Natural killer cell (primary cell): ENCODE measurements at regions not wholly inside any gene's neighbourhood (a gene's known extent, or its start where the extent isn't known, plus 50 kb on each side); places are given as distances from the start of the nearest gene placed in this dataset.

ENCODE experiments used
- ATAC-seq, 3 donors: fragments of 150-1000 bp in 2 of 3; fragments of 200-7000 bp in 1 of 3; cut with Tn5 transposase; 1 replicate in 1 of 3; 2 replicates in 2 of 3; pipeline ENCODE4 v1.10.0; 2021; ENCODE audit warnings: mild to moderate bottlenecking in 2 of 3, moderate library complexity in 2 of 3
- DNase-seq, 2 donors: peaks; one replicate each; pipeline versions ENCODE4 v3.0.0 to v3.0.0-alpha.2; 2013 to 2021; ENCODE audit warnings: mixed read lengths in 1 of 2
- H3K27ac ChIP-seq: one replicate; pipeline ENCODE4 v1.5.1; 2013; ENCODE audit warnings: mild to moderate bottlenecking, low read length
- H3K27me3 ChIP-seq: one replicate; pipeline ENCODE4 v1.6.1; 2013; ENCODE audit warnings: low read length; ENCODE audit not compliant: control insufficient read depth, insufficient read depth
- H3K36me3 ChIP-seq: one replicate; pipeline ENCODE4 v1.6.1; 2013; ENCODE audit warnings: low read length; ENCODE audit not compliant: control insufficient read depth, insufficient read depth
- H3K4me1 ChIP-seq: one replicate; pipeline ENCODE4 v1.6.1; 2013; ENCODE audit warnings: low read length; ENCODE audit not compliant: control insufficient read depth, insufficient read depth
- H3K4me3 ChIP-seq: one replicate; pipeline ENCODE4 v1.5.1; 2013; ENCODE audit warnings: low read length
- H3K9me3 ChIP-seq: one replicate; pipeline ENCODE4 v1.6.1; 2013; ENCODE audit warnings: low read length; ENCODE audit not compliant: control insufficient read depth, insufficient read depth
- H3K27ac Mint-ChIP-seq, 2 donors: one replicate each; pipeline ENCODE4 v1.8.0; 2022; ENCODE audit warnings: mild to moderate bottlenecking in 2 of 2, mixed read lengths in 2 of 2, moderate library complexity in 1 of 2
- H3K27me3 Mint-ChIP-seq, 2 donors: one replicate each; pipeline ENCODE4 v1.8.0; 2022; ENCODE audit warnings: low read depth in 2 of 2, mixed read lengths in 2 of 2
- H3K36me3 Mint-ChIP-seq: one replicate; pipeline ENCODE4 v1.8.0; 2022; ENCODE audit warnings: mixed read lengths
- H3K4me1 Mint-ChIP-seq, 2 donors: one replicate each; pipeline ENCODE4 v1.8.0; 2022; ENCODE audit warnings: mixed read lengths in 2 of 2
- H3K4me3 Mint-ChIP-seq: one replicate; pipeline ENCODE4 v1.8.0; 2022; ENCODE audit warnings: mild to moderate bottlenecking, moderate library complexity, mixed read lengths
- H3K9me3 Mint-ChIP-seq, 2 donors: one replicate each; pipeline ENCODE4 v1.8.0; 2022; ENCODE audit warnings: mixed read lengths in 2 of 2
- CTCF ChIP-seq: fragments of 200-600 bp; IDR thresholded peaks from one replicate; pipeline ENCODE4 v1.8.0; 2022; ENCODE audit warnings: antibody characterized with exemption
- WGBS: methylation state at CpG from one replicate; pipeline ENCODE4 v1.1.7; 2013; ENCODE audit warnings: missing lambda C conversion rate; ENCODE audit not compliant: insufficient coverage; 5-methylcytosine and 5-hydroxymethylcytosine counted together
- intact Hi-C: fragments of 100-400 bp; cut with micrococcal nuclease; formaldehyde crosslinking; loops from one replicate; pipeline ENCODE4 v1.14.2; 2022

- intact Hi-C loops = no loop called here
- Histone ChIP-seq H3K4me1 (no peaks in the 10 kb centered on the region), H3K9me3 (no peaks in the 10 kb centered on the region), H3K27me3 (no peaks in the 10 kb centered on the region), H3K27ac (no peak overlapping the region), H3K4me3 (no peak overlapping the region), H3K36me3 (no peaks in the 10 kb centered on the region)
- H3K27ac Mint-ChIP-seq = no peak overlapping the region
- H3K4me3 Mint-ChIP-seq = no peak overlapping the region
- H3K4me1 Mint-ChIP-seq = no peaks in the 10 kb centered on the region
- peaks cover 0 to 2% of the 10 kb centered on the region in 2 donors for H3K9me3 Mint-ChIP-seq
- ATAC-seq (no peak), DNase-seq (no peak)
- H3K27me3 Mint-ChIP-seq = no peaks in the 10 kb centered on the region
- no peak for TF ChIP-seq CTCF
- no peaks in the 10 kb centered on the region for H3K36me3 Mint-ChIP-seq
These were observed 333.4 kb downstream of the BCKDHB start for GRCh38 chr6:80439721-80440470.

DNA sequence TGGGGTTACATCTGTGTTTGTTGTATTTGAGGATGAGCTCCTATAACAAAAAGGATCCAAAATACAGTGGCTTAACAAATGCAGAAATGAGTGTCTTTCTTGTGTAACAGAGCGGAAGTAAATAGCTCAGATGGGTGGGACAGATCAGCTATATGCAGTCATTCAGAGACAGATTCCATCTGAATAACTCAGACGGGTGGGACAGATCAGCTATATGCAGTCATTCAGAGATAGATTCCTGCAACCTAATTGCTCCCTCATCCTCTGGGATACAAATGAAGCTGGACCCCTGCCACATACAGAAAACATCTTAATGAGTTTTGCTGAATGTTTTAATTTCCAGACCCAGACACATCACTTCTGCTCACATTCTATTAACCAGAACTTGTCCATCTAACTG lies 332.3 kb downstream of the BCKDHB start:
- H3K27ac ChIP-seq = no peak overlapping the region
- Mint-ChIP-seq H3K27me3 (no peaks in the 10 kb centered on the region), H3K4me1 (no peaks in the 10 kb centered on the region), H3K27ac (no peak overlapping the region), H3K36me3 (no peaks in the 10 kb centered on the region), H3K9me3 (peaks cover 0 to 2% of the 10 kb centered on the region in 2 donors), H3K4me3 (no peak overlapping the region)
- H3K36me3 ChIP-seq = no peaks in the 10 kb centered on the region
- H3K4me3 ChIP-seq = no peak overlapping the region
- H3K9me3 ChIP-seq = no peaks in the 10 kb centered on the region
- intact Hi-C loops = no loop called here
- H3K27me3 ChIP-seq = no peaks in the 10 kb centered on the region
- WGBS = 96% methylated on average over 2 of the region's 2 CpGs
- ATAC-seq = no peak
- no peak for TF ChIP-seq CTCF
- no peaks in the 10 kb centered on the region for H3K4me1 ChIP-seq
- DNase-seq = no peak

DNA sequence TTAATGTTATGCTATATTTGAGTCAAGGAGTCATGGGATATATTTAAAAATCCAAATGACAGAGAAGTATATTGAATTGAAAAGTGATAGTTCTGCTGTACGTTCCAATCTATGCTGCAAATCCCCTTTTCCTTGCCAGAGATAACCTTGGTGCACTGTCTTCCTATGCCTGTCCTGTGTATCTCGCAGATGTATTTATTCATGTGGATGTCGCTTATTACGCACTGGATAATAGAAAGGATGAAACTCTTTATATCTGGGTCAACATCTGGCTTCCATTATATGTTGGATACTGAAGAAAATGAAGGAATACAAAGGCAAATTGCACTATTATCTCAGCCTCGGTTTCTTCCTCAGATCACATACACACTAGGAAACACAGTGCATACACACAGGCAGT lies 331.3 kb downstream of the BCKDHB start:
- no peak for TF ChIP-seq CTCF
- no peak overlapping the region for H3K27ac Mint-ChIP-seq
- H3K27me3 Mint-ChIP-seq = no peaks in the 10 kb centered on the region
- H3K9me3 ChIP-seq = no peaks in the 10 kb centered on the region
- intact Hi-C loops = no loop called here
- H3K27ac ChIP-seq = no peak overlapping the region
- ATAC-seq = no peak
- no peaks in the 10 kb centered on the region for H3K27me3 ChIP-seq
- H3K36me3 Mint-ChIP-seq = no peaks in the 10 kb centered on the region
- H3K36me3 ChIP-seq = no peaks in the 10 kb centered on the region
- WGBS = 92% methylated on average over 3 of the region's 5 CpGs
- no peak overlapping the region for H3K4me3 Mint-ChIP-seq
- H3K9me3 Mint-ChIP-seq = peaks cover 0 to 2% of the 10 kb centered on the region in 2 donors
- no peak for DNase-seq
- no peaks in the 10 kb centered on the region for H3K4me1 ChIP-seq
- no peaks in the 10 kb centered on the region for H3K4me1 Mint-ChIP-seq
- no peak overlapping the region for H3K4me3 ChIP-seq

DNA sequence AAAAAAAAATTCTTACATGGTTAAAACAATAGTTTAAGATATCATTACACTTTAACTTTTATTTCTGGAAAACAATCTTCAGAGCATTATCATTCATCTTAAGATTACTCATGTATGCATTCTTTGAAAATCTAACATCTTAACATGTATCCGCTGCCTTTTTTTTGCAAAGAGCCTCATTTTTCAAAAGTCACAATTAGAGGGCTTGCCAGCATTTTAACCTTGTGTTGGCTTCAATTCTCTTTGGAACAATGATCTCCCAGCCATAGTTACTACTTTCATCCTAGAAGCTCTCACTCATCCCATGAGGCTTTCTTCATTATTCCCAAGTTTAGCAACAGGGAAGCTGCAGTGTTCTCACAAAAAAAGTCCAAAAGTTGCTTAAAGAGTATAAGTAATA lies 330.8 kb downstream of the BCKDHB start:
- DNase-seq (no peak), ATAC-seq (no peak)
- Histone ChIP-seq H3K4me1 (no peaks in the 10 kb centered on the region), H3K4me3 (no peak overlapping the region), H3K36me3 (no peaks in the 10 kb centered on the region), H3K27me3 (no peaks in the 10 kb centered on the region), H3K9me3 (no peaks in the 10 kb centered on the region), H3K27ac (no peak overlapping the region)
- no peak overlapping the region for H3K4me3 Mint-ChIP-seq
- intact Hi-C loops = no loop called here
- H3K4me1 Mint-ChIP-seq = peaks cover under 1 to 3% of the 10 kb centered on the region in 2 donors
- no peaks in the 10 kb centered on the region for H3K27me3 Mint-ChIP-seq
- H3K9me3 Mint-ChIP-seq = peaks cover 2% of the 10 kb centered on the region in 2 donors
- H3K27ac Mint-ChIP-seq = no peak overlapping the region
- 97% methylated on average over 1 of the region's 1 CpG for WGBS
- peaks cover 4% of the 10 kb centered on the region for H3K36me3 Mint-ChIP-seq
- TF ChIP-seq CTCF = no peak
